ENCODE measurements at regions not wholly inside any gene's neighbourhood (a gene's known extent, or its start where the extent isn't known, plus 50 kb on each side); places are given as distances from the start of the nearest gene placed in this dataset.

DNA sequence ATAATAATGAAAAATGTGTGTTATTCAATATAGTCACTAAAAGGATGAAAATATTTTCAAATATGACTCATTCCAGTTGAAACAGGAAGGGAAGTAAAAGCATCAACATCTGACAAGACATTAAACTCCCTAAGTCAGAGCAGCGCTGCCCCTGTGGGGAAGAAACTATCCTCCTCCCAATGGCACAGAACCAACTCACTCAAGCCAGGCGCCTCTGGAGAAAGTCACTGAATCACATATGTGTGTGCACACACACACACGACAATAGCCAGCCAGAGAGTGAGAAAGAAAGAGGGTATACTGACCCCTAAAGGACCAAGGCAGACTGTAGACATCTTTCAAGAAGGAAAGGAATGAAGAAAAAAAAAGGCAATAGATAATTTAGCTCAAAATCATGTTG, 126.9 kb downstream of the SETD4 start:
- FAIRE-seq: no peak

DNA sequence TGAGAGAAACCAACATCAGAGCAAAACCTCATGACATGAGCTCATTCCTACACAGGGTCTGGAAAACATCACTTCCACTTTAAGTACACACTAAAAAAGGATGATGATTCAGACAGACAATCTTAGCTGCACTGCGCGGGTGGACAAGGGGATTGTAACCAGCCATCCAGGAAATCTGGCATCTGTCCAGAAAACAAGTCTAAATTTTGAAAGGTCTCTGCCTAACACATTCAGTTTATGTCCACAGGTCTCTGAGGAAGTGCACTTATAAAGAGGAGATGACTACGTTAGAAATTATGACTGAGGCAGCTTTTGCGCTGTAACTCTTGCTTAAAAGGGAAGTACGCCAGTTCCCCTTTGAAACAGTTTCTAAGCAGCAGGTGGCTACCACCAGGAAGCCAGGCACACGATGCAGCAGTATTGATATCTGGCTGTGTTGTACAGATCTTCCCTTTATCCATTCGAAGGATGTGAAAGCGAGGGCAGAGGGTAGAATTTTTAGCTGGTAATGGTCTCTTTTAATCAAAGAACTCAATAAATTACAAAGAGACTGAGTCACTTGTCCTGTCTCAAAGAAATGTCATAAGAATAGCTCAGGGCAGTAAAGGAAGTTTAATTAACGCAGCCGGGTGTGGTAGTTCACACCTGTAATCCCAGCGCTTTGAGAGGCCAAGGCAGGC, 128.0 kb downstream of the SETD4 start:
- no peak for FAIRE-seq

DNA sequence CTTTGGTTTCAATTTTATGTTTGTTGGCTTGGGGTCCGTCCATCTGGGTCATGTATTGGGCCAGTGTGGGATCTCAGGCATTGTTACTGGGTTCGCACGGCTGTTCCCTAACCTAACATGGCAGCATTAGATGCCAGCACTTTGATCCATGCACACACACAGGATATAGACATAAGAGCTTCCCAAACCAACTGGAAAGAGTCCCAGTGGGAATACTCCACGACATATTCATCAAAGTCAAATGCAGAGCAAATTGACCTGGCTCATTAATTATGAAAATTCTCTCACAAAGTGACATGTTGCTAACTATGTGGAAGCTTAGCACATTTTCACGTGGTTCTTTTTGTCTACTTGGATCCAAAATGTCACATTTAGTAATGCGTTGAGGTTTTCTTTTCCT, 130.4 kb downstream of the SETD4 start:
- FAIRE-seq: no peak

DNA sequence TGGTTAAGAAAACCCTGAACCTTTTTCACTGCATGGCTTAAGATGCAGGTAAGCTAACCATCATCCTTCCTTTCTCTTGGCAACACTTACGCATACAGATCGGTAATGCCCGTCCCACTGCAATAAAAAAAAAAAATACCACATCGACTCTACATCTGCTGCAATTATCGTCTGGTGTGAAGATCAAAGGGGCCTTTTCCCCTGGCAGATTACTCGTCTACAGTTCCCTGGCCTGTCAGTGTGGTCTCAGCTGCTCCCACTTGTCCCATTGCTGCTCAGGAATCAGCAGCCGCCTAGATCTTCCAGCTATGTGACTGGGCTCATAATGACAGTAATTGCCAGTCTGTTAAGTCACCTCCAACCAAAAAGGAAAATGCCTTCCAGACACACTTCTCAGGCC, 133.1 kb downstream of the SETD4 start:
- FAIRE-seq: no peak

DNA sequence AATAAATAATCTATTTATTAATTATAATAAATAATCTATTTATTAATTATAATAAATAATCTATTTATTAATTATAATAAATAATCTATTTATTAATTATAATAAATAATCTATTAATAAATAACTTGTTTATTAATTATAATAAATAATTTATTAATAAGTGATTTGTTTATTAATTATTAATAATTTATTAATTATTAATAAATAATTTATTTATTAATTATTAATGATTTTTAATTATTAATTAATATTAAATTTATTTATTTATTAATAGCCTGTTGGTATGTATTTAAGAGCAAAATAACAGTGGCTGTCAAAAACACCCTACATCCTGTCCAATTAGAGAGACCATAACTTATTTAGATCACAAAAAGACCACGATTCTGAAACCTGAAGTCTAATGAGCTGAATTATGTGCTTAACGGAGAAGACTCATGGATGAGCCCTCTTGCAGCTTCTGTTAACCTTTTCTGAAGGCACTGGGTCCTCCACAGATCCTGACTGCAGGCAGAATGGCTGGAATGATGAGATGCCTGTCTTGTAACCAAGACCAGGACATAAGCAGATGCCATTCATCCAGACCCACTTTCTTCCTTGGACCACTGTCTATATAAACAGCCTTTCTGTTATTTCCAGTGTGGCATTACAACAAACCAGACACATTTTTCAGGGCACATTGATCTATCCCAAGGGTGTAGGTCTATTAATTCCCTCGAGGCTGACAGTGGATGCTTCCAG, 134.2 kb downstream of the SETD4 start:
- no peak for FAIRE-seq

DNA sequence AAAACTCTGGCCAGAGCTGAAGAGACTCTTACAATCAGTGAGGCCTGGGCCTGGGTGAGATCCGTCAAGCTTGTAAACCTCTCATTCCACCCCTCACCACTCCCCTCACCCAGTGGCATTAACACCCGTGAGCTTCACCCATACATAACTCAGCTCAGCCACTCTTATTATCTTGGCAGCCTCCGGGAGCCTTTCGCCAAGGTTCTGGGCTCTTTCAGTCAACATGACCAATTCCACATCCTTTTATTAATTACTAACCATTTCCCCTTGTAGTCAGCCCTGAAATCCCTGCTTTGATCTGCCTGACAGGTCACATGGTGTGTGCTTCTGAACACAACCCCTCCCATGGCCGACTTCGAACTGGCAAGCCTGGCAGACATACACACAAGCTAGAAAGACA, 134.8 kb downstream of the SETD4 start:
- no peak for FAIRE-seq

DNA sequence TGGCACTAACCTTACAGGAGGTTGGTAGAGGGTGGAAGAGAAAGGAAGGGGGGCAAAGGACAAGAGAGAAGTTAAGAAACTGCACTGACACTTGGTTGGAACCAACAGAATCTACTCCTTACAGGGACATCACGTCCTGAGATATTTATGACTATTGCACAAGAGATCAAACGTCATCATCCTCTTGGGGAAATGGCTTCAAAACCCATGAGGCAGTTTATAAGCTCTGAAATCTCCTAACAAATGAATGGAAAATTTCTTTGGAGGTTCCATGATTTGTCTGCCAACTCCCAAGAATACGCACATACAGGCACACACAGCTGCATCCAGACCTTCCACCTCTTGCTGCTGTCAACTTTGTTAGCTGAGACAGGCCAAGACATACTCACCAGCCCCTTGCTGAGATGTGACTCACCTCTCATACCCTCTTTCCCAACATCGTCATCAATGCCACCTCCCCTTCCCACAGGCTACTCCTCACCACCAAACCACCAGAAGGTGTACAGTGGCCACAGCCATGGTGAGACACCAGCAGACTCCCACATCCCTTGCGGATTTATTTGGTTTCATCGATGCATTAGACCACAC, 135.5 kb downstream of the SETD4 start:
- no peak for FAIRE-seq

DNA sequence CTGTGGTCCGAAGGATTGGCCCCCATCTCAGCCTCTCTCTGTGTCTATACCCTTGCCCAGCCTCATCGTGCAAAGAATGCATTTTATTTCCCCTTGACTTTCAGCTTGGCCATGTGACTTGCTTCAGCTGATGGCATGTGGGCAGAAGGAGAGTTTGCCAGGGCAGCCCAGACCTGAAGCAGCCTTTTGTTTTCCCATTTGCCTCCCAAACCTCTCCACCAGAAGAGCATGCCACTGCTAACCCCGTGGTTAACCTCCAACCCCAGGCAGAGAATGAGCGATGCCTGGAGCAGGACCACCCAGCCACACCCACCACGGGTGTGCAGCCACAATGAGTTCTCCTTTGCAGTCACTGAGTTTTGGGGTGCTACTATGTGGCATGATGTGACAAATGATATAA, 136.4 kb downstream of the SETD4 start:
- FAIRE-seq: no peak

DNA sequence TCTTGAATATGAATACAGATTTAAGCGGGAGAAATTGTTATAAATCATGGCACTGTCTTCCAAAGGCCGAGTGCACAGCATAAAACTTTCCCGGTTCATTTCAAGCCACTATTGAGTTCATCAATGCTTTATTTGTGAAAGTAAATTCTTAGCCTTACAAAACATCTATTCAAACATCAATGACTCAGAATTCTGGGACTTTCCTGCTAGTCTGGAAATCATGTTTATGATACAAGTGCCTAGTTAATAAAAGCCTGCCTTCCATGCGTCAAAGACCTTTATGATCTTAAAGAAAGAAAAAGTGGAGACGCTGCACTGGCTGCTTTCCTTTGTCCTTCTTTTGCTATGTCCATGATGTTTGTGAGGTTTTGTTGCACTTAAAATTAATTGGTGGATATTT, 137.7 kb downstream of the SETD4 start:
- no peak for FAIRE-seq

DNA sequence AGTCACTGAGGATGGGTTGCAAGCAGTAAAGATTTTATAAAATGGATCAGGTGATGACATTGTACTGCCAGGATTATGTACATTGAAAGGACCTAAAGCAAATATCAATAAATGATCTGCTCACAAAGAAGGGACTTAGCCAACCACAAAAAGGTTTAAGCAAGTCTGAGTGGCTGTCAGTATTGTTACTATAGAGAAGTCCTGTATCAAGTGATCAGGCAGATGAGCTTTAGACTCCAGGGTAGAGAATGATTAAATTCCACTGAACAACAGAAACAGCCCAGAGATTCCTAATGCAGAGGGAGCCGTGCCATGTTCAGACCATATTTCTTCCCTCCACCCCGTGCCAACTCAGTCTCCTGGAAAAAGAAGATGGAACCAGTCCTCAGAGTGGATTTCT, 138.9 kb downstream of the SETD4 start:
- FAIRE-seq: no peak

DNA sequence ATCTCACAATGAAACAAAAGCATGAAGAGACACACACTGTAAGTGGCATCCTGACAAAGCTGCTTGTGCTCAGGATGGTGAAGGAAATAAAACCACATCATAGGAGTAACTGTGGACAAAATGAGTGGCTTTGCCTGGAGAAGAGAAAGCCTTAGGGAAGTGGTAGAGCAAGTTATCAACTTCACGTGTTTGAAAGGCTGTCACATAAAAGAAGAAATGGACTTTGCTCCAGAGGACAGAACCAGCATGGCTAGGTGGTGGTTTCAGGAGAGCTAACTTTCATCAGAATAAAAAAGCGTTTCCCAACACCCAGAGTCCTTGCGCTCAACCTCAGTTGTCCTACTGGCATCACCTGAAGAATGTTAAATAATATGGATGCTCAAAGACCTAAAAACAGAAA, 139.9 kb downstream of the SETD4 start:
- FAIRE-seq: no peak

DNA sequence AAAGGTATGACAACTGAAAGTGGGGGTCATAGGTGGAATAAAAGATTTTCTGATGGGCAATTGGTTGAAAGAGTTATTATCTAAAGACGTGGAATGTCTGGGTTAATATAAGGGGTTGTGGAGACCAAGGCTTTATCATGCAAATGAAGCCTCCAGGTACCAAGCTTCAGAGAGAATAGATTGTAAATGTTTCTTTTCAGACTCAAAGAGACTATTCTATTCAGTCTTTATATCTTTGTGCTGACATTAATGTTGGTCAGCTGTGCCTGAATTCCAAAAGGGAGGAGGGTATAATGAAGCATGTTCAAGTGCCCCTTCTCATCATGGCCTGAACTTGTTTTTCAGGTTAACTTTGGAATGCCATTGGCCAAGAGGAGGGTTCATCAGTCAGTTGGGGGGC, 145.3 kb downstream of the SETD4 start:
- FAIRE-seq: peak; percentile 21

DNA sequence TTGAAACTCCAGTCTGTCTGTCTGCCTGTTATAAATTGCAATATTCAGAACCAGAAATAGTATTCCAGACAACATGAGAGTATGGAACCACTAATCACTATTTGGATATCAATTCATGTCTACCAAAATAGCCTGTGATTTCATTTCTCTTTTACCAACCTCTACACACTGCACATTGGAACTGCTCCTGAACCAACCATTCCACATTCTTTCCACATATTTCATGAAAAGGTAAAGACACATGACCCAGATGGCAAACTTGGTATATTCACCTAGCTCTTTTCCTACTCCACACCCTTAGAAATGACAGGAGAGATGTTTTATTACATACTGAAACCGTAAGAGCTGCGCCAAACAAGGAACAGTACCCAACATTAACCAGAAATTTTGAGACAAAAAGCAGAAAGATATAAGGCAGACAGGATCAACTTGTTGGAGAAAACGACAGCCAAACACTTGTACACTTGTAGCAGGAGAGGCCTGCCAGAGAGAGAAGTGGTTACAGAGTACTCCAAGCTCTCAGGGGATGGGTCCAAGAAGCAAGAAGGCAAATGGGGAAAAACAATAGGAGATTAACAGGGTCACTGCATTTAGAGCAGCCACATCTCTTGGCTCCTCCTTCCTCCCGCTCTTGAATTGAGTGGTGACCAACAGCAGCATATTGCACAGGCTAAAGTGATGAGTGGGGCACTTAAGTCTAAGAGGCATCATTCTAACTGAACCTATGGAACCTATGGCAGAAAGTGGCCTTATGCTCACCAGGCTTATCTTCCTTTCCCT, 148.7 kb downstream of the SETD4 start:
- FAIRE-seq: no peak

DNA sequence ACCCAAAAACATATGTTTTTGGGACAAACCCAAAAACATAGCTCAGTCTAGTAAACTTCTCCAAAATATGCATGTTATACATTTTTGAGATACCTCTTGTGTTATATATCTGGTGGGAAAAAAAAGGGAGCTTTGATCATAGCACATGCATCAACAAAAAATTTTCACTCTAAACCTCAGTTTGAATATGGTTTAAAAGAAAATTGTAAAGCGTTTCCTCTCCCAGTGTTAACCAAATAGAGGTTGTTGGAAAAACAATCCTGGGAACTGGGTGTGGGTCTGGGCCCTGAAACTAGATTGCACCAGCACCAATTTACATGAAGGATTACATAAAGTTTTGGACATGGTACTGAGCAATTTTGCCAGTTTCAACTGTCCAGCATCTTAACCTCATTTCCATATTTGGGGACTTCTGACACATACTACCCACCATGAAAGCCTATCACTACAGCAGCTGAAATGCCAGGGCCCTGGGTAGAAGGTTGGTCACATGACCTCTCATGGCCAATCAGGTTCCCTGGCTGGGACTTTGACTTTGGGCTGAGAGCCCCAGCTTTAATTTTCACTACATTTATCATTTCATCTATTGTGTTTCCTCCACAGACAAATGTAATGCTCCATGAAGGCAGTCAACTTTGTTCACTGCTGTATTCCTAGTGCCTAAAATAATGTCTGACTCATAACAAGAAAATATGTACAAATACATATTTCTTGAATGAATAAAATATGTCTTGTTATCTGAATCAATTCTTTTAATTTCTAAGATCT, 150.7 kb downstream of the SETD4 start:
- FAIRE-seq: no peak

DNA sequence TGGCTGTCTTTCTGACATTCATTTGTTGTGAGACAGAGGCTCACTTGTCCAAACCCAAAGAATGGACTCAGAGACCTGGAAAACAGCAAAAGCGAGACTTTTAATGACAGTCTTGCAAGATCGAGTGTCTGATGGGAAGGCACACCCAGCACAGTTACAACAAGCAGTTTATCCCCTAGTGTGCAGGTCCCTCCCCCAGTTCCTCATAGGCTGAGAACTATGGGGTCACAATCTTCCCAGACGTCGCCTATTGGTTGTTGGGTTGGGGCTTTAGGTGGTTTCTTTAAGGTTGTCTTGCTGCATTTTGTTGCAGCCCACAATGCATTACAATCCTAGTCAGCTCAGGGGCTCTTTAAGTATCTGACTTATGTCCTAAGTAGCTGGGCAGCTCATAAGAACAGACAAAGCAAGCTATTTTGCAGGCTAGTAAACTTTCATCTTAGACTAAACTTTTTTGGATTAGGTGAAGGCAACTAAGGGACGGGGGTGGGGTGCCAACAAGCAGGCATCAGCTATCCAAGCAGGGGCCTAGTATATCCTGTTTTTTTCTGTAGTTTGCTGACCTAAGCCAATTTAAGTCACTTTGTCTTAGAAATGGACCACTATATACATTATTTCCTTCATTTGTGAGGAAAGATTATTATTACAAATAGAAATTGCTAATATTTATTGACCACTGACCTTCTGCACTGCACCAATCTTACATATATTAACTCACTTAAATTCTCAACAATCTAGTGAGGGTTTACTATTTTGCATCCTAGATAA, 151.8 kb downstream of the SETD4 start:
- no peak for FAIRE-seq

DNA sequence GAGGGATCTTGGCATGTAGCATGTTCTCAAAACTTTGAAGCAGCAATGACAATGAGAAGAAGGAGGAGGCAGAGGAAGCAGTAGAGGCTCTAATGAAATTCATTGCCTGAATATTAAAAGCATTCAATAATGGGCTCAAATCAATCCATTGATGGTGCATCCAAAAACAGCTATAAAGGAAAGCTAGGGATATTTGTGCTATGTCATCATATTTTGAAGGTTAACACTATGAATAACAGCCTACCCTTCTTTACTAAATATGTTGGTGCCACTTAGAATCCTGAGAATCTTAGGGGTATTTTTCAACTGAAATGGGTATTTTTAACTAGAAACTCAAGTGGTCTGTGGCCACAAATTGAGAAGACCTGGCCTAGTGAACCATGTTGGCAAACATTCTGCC, 153.7 kb downstream of the SETD4 start:
- FAIRE-seq: no peak

DNA sequence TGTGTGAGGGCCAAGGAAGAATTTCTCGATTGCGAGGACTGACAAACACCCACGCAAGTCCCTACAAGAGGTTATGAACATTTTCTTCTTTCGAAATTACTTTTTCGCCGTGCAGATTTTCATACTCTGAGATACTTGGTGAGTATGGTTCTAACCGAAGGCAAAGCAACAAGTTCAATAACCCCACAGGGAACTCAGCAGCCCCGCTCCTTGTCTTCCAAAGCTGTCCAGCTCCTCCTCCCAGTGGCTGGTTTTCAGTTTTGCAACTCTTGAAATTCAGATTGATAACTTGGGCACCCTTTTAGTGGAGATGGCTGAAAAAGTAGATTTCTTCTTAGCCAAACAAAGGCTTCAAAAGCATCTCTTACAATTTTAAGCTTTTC, 154.4 kb downstream of the SETD4 start:
- no peak for FAIRE-seq

DNA sequence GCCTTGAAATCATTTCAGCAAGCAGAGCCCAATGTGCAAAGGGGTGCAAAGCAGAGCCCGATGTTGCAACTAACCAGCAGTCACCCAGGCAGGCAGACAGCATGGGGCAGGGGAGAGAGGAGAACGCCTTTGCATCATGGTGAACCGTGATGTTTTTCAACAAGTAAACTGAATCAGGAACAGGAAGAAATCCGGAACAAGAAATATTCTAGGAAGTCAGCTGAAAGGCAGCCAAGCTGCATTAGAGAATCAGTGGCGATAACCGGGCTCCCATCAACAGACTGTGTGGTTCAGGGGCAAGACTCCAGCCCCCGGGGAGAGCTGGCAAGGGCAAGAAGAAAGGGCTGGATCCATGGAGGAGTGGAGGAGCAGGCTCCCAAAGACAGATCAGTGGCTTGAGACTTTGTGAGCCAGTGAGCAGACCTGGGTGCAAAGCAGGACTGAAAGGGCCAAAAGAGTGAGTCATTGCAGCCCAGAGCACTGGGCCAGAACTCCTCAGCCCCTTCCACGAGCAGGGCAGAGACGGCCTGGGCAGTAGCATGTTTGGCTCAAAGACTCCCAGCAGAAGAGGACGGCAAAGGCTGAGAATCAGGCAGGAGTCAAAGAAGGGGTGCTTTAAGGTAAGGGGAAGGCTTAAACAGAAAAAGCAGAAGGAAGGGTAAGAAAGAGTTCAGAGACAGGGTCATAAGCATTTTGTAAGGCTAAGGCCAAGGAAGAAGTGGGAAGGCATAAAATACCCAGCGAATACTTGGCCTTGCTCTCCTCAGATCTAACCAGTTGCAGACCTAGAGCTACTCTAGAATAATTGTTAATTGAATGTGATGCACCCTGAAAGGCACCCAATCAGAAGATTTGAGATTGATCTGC, 155.0 kb downstream of the SETD4 start:
- FAIRE-seq: no peak

DNA sequence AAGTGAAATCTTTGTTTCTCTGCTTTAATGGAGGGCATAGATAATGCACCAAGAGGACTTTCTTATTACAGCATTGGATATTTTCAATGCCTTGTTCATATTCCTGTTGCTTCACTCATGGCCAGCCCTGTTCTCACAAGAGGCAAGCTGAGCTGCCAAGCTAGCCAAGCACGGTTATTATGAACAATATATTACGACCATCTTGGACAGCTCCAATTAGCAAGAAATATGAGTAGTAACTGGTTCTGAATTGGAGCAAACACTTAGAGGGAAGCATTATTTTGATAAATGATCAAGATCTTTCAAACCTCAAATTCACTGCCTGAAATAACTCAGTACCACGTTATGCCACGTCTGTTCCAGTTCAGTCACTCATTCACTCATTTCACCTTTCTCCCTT, 159.8 kb downstream of the SETD4 start:
- no peak for FAIRE-seq

DNA sequence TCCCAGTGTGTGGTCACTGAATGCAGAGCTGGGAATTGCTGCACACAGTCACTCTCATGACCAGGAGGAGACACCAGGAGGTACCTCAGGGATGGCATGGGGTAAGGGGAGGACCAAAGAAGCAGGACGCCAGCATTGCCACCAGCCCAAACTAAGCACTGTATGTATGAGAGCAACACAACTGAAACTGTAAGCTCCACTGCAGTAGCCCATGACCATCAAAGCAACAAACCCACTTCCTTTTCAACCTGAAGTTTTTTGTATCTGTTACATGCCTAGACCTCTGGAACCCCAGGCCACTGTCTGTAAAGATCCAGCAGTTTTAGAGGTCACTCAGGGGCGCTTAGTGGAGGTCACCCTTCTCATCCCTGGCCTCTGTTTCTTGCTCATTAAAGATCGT, 164.3 kb downstream of the SETD4 start:
- FAIRE-seq: no peak

DNA sequence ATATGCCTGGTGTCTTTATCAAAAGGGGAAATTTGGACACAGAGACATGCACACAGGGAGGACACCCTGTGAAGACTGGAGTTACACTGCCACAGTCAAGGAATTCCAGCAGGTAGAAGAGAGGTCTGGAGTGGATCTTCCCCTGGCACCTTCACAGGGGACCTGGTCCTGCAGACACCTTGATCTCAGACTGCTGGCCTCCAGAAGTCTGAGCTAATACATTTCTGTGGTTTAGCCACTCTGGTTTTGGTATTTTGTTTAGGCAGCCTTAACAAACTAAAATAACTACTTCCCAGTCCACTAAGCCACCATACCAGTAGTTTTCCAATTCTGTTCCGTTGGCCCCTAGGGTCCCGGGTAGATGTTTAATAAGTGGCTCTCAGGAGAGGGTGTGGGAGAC, 164.7 kb downstream of the SETD4 start:
- no peak for FAIRE-seq
